ENCODE measurements at regions not wholly inside any gene's neighbourhood (a gene's known extent, or its start where the extent isn't known, plus 50 kb on each side); places are given as distances from the start of the nearest gene placed in this dataset.

GRCh38 chr2:67213677-67214402, 183.3 kb upstream of the ETAA1 start:
- no peak for DNase-seq

DNA sequence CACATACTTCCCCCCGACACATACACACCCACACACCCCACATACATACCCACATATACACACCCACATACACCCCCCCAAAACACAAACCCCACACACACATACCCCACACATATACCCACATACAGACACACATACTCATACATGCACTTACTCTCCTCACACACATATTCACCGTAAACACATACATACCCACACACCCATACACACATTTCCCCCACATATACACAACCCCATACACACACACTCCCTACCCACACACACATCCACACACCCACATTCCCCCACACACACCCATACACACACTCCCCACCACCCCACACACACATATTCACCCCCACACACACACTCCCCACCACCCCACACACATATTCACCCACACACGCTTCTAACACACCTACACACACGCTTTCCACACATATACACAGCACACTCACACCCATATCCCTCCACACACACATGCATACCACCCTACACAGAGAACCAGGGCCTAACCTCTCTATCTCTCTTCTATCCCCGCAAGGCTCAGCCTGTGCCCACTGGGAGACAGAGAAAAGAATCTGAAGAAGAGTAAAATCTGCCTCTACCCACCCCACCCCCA, 182.4 kb upstream of the ETAA1 start:
- DNase-seq = no peak

DNA sequence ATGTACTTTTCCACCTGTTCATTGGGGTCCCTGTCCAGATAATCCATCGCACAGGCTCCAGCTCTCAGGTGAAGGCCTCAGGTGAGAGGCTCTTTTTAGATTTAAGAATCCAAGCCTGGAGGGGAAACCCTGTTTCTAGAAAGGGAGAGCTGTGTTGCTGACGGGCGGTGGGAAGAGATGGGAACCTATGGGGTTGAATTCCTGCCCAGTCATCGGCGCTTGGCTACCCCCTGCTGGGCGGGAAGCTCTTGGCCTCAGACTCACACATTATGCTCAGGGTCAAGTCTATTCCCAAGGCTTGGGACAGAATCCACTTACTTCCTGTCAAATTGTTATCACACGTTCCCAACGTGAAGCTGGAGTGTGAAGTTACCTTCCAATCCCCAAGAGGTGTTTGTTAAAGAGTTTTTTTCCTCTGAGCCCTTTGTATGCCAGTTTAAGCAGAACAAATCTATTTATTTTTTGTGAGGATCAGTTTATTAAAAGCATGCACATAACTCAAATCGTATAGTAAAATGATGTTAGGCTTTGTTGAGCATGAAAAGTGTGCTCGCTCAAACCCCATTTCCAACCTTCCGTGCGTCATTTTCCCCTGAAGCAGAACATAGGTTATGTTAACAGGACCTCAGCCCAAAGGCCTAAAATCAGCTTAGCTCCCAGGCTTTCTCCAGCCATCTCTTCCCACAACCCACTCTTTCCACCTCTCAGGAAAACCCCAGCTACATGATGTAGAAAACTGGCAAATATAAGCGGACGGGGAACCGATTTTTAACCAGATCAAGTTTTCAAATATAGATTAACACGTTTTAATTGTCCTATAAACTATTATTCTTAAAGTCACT, 181.7 kb upstream of the ETAA1 start:
- peak; percentile 25 for DNase-seq

DNA sequence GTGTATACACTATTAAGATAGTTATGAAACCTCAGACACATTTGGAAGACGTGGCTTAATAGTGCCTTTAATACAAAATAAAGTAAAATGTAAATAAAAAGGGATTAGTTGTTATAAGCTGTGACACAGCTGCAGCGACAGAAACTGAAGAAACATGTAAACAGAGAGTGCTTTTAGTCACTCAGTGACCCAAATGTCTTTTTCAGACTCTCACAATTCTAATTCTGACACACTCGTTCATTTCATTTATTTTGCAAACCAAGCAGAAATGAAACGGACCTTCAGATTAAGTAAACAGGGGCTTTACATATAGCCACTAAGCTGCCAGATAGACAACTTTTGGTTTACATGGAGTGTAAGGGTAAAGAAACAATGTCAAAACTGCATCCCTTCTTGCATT, 181.0 kb upstream of the ETAA1 start:
- no peak for DNase-seq

- no peak for DNase-seq
Observed at GRCh38 chr2:67216881-67217280, 180.3 kb upstream of the ETAA1 start.

- DNase-seq = no peak
Observed at GRCh38 chr2:67217398-67217797, 179.7 kb upstream of the ETAA1 start.

DNA sequence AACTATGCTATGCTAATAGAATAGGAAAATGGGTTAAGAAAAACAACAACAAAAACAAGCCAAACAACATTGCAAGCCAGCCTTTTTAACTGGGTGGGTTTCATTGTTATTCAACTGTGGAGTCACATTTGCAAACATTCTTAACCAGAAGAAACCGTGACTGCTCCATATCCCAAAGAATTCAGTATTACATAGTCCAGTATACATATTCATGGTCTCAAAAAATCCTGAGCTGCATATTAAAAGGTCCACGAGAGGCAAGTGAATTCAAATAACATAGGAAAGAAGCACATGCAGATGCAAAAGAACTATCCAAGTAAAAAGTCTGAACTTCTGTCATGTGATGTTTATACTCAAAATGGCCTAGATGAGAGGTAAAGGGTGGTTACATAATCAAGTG, 179.1 kb upstream of the ETAA1 start:
- no peak for DNase-seq

- DNase-seq = no peak
Observed at GRCh38 chr2:67219651-67220050, 177.5 kb upstream of the ETAA1 start.

DNA sequence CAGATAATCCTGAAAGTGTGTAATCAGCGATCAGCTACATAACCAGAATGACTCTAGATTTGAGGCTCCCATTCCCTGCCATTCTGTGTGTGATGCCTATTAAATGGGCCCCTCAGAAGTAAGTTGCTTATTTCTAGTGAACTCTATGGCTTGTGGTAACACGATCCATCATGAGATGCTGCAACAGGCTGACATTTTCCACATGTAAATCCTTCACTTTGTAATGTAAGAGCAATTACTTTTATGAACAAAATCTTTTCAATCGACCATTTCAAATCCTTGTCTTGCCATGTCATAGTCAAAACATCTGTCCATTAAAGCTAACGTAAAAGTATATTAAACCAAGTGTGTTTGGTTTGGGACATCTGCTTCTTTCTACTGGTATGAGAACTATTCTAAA, 175.9 kb upstream of the ETAA1 start:
- DNase-seq = no peak

DNA sequence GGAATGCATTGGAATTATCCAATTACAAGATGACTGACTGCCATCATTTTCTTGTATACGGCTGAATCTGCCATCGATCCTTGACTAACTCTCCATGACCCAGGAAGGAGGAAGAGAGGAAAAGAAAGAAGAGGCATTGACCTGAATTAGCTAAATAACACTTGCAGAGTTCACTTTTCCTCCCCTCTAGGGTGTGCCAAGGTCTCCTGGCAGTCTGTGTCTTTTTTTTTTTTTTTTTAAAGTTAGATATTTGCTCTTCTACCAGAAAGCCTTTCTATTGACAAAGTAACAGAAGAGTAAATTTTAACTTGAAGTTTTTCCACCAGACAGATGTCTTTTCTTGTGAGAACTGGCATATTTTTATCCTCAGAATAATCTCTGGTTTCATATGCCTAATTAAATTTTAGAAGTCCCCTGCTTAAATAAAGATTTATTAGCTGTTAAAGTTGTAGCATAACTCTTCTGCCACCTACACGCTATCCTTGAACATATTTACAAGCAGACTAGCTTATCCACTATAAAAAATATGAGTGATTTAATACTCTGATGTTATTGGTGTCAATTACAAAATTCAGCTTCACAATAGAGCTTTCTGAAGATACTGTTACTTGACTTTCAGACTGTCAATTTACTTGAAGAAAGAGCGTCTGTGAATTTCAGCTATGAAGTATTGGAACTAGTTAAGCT, 171.7 kb upstream of the ETAA1 start:
- no peak for DNase-seq

DNA sequence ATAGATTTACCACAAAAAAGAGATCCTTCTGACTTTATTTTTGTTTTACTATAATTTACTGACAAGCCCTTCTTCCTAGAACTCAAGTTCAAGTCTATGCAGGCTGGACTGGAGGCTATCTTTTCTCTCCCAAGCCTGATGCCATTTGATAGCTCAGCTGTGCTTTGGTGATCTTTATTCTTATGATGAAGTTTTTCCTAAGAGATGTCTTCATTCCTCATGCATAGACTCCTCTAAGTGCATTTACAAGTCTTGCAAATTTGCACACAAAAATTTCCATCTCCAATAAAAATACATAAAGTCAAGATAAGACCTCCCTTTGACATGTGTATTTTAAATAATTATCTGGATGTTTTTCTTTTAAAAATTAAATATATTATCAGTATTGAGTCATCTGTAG, 167.4 kb upstream of the ETAA1 start:
- no peak for DNase-seq

- no peak for DNase-seq
Observed at GRCh38 chr2:67232936-67233335, 164.2 kb upstream of the ETAA1 start.

- no peak for DNase-seq
Observed at GRCh38 chr2:67234440-67234839, 162.7 kb upstream of the ETAA1 start.

GRCh38 chr2:67237288-67237687, 159.8 kb upstream of the ETAA1 start:
- DNase-seq = no peak

DNA sequence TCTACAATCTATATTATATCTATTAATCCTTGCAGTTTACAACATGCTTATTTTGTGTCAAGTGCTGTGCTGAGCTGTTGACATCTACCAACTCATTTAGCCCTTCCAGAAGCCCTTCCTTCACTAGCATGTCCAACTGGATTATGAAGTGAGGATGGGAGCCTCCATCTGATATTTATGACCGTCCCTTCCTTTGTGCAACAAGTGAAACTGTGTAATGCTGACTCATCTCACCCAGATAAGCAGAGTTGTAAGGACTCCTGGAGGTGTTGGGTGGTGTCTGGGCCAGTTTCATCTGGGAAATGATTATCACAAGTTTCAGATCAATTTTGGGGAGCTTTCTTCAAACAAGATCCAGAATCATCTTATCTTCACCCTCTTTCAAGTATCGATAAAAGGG, 156.6 kb upstream of the ETAA1 start:
- no peak for DNase-seq

GRCh38 chr2:67241453-67241852, 155.7 kb upstream of the ETAA1 start:
- no peak for DNase-seq

- DNase-seq = no peak
Observed at GRCh38 chr2:67242456-67242855, 154.7 kb upstream of the ETAA1 start.

- no peak for DNase-seq
Observed at GRCh38 chr2:67243919-67244318, 153.2 kb upstream of the ETAA1 start.

DNA sequence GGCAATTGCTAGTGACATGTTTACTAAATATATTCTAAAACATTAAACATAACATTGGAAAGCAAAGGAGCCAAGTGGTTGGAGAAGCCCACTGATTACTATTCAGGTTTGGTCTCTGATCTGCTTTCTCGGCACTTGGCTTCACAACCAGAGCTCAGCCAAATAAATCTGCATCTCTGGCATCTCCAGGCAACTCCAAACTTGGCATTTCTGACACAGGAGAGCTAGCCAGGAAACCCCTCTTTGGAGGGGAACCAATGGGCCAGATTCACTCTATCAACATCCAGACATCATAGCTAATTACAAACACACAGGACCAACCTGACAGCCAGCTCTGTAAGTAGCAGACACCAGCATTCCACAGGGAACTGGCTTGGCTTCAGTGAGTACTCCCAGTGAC, 150.3 kb upstream of the ETAA1 start:
- no peak for DNase-seq

DNA sequence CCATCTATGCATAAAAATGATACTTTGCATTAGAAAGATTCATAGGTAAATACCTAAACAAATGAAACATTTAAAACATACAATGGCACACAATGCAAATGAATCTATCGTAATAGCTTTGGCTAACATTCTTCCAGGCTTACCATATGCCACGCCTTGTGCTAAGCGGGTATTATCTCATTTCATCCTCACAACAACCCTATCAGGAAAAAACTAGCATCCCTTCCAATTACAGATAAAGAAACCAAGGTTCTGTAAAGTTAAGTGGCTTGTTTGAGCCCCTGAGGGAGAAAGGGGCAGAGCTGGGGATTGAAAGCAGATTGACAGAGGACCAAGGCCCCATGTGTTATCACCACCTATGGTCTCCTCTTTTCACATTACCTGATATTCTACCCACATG, 145.4 kb upstream of the ETAA1 start:
- DNase-seq = no peak

- no peak for DNase-seq
Observed at GRCh38 chr2:67255933-67256615, 141.1 kb upstream of the ETAA1 start.

DNA sequence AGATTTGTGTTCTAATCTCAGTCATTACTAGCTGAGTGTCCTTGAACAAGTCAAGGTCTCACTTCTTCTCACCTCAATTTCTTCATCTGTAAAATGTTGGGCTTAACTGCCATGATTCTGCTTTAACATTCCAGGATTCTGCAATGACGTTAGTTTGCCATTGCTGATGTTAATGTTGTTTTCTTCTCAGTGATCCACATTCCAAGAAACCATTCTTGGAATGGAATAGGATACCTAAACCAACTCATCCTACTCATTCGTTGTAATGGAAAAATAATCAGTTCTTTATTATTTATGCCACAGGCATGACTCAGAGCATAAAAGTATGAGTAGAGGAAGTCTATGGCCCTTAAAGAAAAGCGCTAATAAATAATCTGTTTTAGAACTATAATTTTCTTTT, 140.2 kb upstream of the ETAA1 start:
- DNase-seq = no peak

DNA sequence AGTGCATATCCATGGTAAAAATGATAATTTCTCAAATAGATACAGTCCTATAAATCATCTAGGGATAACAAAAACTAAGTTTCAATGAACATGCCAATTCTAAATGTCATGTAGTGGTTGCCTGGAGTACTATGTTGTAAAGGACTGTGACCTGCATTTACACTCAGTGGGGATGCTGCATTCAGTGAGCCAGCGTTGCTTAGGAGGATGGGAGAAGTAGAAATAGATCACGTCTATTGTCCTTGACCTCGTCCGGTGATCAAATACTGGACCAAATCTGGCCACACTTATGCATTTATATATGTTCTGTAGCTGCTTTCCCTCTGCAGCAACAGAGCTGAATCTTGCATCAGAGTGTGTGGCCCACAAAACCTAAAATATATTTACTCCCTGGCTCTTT, 139.0 kb upstream of the ETAA1 start:
- no peak for DNase-seq

Data from NCI-H510A (cell line).